ENCODE measurements at regions not wholly inside any gene's neighbourhood (a gene's known extent, or its start where the extent isn't known, plus 50 kb on each side); places are given as distances from the start of the nearest gene placed in this dataset.

DNA sequence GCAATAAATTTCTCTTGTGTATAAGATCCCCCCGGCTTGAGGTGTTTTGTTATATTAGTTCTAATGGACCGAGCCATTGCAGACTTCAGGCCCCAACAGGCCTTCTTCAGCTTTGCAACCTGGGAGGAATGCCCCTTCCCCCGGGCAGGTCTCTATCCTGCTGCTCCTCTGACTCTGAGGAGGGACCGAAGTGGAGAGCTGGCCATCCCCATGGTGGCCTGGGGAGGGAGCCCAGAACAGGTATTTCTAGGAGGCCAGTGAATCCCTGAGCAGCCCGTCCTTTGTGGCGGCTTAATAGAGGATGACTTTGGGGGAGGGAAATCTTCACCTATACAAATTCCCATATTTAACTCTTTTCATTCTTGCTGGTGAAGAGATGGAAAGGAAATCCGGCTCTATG is 715.8 kb upstream of the SOX11 start:
- no TSS peak for BruUV-seq (replicated peaks)

More for the DNA sequence above, 715.8 kb upstream of the SOX11 start:
- no peaks in the 10 kb centered on the region for H4K20me1 ChIP-seq (ENCODE audit: control insufficient read depth, insufficient read depth)
- in situ Hi-C loops (cut with MboI), result no loop called here
- H3K36me3 ChIP-seq (ENCODE audit: control insufficient read depth in 2 of 2, insufficient read depth in 2 of 2, low read length in 1 of 2), result no peaks in the 10 kb centered on the region
- intact Hi-C loops (cut with micrococcal nuclease; ENCODE audit: unreplicated experiment), result no loop called here
- H3K27ac ChIP-seq (ENCODE audit: control insufficient read depth, insufficient read depth), result no peak overlapping the region
- WGBS (ENCODE audit: insufficient coverage, insufficient replicate concordance, low lambda C conversion rate, missing lambda C conversion rate), result 37% methylated on average over 7 of the region's 7 CpGs
- H3K79me2 ChIP-seq (ENCODE audit: control insufficient read depth, insufficient read depth, low read length), result no peaks in the 10 kb centered on the region
- FAIRE-seq, result no peak
- DNase-seq (ENCODE audit: low read depth, low spot score), result no peak
- no peaks in the 10 kb centered on the region for H3K4me1 ChIP-seq (ENCODE audit: control insufficient read depth, insufficient read depth, low read length)
- ChIA-PET CTCF (interaction anchor here (0.5 kb wide), 1 partner anchor 1064 kb away, joined by 3 read pairs; no protein-coding TSS in a partner anchor), RAD21 (ENCODE audit: unreplicated experiment) (no interaction called here), POLR2A (no interaction called here), SMC1A (ENCODE audit: uncharacterized antibody, unreplicated experiment) (no interaction called here)
- no peak overlapping the region for H3K9ac ChIP-seq (ENCODE audit: control insufficient read depth, insufficient read depth, low read length)
- H3K27me3 ChIP-seq (replicated peaks in 1 of 2; ENCODE audit: control insufficient read depth in 2 of 2, insufficient read depth in 2 of 2, low read length in 1 of 2), result no peaks in the 10 kb centered on the region
- no peak overlapping the region for H2AFZ ChIP-seq (ENCODE audit: control insufficient read depth, low read depth, low read length)
- no peaks in the 10 kb centered on the region for H3K9me3 ChIP-seq (replicated peaks; ENCODE audit: control insufficient read depth, insufficient read depth, low read length)
- no peak overlapping the region for H3K4me2 ChIP-seq (ENCODE audit: control insufficient read depth, insufficient read depth)
- no peak for ATAC-seq
- no peak for TF ChIP-seq ZNF687 (IDR thresholded peaks at IDR 0.05)
- no peak overlapping the region for H3K4me3 ChIP-seq

All from GM12878 (cell line).